Activated CD4-positive, alpha-beta T cell treated with anti-CD3 and anti-CD28 coated beads for 24 hours (primary cell): ENCODE measurements at regions not wholly inside any gene's neighbourhood (a gene's known extent, or its start where the extent isn't known, plus 50 kb on each side); places are given as distances from the start of the nearest gene placed in this dataset.
"Not testable (repeated sequence)": the region's sequence is repeated elsewhere in the genome, so short reads cannot be mapped to it uniquely, and the experiment has no call there.

ENCODE experiments used
- DNase-seq, 2 donors: peaks; one replicate each; pipeline ENCODE4 v3.0.0-alpha.2; 2020; ENCODE audit warnings: low read depth in 2 of 2

DNA sequence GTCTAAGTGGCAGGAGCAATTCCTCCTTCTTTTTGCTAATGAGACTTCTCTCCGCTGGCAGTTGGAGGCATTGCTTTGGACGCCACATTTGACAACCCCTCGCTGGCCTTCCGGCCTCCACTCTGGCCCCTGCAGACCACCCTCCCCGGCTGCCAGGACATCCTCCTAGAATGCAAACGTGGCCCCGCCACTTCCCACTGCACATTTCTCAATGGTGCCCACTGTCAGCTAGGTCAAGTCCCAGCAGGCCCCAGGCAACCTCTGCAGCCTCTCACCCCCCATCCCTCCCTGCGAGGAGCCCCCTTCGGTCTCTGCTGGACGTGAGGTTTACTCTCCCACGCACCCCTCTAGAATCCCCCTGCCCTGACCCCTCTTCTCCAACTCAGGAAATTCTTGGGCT is 250.3 kb downstream of the FOXL1 start:
- DNase-seq: no peak

DNA sequence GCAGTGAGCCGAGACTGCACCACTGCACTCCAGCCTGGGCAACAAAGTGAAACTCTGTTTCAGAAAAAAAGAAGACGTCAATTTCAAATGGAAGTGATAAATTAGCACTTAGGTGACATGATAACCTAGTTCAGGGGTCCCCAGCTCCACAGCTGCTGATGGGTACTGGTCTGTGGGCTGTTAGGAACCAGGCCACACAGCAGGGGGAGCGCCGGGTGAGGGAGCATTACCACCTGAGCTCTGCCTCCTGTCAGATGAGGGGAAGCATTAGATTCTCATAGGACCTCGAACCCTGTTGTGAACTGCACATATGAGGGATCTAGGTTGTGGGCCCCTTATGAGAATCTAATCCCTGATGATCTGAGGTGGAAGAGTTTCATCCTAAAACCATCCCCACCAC is 253.0 kb downstream of the FOXL1 start:
- no peak for DNase-seq

DNA sequence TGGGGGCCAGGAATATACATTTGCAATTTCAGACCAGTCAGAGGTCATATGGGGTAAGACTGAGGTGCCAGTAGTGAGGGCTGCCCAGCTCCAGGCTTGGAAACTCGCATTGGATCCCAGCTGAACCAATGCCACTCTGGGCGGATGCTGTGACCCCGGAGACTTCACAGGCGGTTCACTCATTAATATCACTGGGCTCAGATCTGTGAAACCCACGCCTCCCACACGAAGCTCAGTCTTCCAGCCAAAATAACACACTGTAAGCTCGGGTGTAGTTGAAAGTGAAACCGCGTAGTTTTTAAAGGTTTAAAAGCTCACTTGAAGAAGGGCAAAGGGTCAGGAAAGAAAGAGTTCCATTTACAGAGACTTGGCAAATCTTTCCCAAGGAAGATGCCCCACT is 254.8 kb downstream of the FOXL1 start:
- no peak for DNase-seq

DNA sequence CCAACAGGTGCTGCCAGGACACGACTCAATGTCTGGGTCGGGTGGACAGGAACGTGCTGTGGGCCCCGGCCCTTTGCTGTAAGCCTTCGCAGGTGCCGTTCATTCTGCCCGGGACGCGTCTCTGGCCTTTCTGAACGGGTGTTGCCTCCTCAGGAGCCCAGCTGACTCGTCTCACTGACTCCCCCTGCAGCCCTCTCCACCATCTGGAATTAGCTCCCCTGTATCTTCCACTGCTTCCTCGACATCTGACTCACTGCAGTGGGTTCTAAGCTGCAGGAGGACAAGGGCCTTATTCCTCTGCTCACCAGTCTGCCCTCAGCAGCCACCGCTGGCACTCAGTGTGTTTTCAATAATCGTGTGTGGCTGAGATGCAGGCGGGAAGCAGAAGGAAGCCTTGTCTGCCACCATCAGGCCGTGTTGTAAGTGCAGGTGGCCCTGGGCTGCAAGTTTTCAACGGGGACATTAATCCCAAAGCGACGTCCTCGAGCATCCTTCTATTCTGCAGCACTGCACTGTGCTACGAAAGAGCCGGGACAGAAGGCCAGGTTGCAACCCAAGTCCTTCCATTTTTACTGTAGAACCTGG is 256.2 kb downstream of the FOXL1 start:
- no peak for DNase-seq

DNA sequence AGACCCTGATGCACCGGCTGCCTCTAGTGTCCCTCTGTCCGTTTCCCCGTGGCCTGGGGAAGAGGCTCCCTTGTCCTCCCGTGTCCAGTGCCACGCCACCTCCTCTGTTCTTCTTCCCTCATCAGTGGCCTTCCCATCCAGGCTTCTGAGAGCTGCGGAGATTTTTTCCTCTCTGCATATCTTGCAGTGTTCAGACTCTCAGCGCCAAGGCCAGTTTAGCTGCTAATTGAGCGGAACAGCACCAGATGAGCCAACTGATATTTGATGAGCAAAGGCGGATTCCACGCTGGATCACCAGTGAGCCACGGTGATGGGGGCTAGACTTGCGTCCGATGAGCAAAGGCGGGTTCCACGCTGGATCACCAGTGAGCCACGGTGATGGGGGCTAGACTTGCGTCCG is 257.6 kb downstream of the FOXL1 start:
- DNase-seq: no peak

DNA sequence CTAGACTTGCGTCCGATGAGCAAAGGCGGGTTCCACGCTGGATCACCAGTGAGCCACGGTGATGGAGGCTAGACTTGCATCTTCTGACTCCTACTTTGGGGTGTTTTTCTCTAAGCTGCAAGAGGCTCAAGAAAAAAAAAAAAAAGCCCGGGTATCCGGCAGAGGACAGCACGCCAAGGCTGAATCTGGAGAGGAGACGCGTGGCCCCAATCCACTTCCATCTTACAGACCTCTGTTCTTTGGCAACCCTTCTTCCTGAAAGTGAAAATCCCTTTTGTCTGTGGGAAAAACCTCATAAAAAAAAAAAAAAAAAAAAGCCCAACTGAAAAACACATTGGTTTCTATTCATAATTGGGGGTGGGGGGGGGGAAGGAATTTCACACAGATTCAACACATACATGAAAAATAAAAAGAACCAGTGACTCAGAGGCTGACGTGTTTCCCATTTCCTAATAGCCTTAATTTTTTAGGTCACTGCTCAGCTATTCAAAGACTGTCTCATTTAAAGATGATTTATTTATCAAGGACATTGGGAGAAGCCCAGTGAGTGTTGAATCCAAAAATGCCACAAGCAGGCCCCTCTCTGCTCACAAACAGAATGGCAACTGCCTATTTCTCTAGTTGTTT is 258.3 kb downstream of the FOXL1 start:
- no peak for DNase-seq

DNA sequence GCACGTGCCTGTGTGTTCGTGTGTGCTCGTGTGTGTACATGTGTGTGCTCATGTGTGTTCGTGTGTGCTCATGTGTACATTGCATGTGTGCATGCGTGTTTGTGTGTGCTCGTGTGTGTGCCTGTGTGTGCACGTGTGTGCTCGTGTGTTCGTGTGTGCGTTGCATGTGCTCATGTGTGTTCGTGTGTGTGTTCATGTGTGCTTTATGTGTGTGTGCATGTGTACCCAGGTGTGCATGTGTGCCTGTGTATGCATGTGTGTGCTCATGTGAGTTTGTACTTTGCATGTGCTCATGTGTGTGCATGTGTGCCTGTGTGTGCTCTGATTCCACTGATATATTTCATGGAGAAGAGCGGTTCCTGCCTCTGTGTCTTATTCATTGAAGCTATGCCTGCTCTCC is 265.5 kb downstream of the FOXL1 start:
- DNase-seq: no peak

DNA sequence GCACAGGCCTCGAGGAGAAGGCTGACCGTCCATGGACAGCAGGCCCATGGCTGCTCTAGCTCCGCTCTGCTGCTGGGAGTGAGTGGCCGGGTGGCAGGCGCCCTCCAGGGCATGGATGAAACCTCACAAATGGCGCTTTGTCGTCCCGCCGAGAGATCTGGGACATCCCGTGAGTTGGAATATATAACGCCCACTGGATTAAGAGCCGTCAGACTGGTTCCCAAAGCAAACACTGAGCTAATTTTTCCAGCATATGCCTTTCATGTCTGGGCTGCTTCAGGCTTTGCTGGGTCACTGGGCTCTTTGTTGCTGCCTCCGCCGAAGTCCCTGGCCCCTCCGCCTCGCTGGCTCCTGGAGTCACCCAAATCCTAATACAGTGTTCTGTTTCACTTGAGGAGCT is 266.3 kb downstream of the FOXL1 start:
- no peak for DNase-seq

DNA sequence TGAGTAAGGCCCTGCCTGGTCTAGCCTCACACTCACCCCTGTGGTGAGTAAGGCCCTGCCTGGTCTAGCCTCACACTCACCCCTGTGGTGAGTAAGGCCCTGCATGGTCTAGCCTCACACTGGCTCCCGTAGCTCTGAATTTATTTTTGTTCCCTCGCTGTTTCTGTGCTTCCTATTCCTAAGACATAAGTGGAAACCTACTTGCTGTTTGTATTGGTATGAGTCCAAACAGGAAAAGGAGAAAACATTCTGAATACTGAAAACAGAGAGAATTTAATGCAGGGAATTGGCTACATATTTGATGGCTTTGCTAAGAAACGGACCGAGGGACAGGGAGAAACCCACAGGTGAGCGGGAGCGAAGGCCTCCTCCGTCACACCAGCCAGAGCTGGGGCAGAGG is 267.8 kb downstream of the FOXL1 start:
- no peak for DNase-seq

DNA sequence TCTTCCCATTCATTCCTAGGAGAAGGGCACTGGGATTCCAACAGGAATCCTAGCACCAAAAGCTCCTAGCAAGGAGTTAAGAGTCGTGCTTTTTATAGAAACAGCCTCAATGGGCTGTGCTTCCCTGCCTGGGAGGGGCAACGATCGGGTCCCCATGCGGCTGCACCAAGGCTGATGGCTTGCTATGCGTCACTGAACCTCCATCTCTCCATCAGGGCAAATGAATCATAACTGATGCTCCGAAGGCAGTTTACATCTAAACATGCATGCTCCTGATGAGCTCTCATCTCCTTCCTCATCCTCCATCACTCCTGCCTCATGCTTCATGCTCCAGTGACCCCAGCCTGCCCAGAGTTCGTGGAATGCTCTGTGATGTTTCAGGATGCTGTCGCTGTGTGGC is 270.5 kb downstream of the FOXL1 start:
- DNase-seq: no peak

DNA sequence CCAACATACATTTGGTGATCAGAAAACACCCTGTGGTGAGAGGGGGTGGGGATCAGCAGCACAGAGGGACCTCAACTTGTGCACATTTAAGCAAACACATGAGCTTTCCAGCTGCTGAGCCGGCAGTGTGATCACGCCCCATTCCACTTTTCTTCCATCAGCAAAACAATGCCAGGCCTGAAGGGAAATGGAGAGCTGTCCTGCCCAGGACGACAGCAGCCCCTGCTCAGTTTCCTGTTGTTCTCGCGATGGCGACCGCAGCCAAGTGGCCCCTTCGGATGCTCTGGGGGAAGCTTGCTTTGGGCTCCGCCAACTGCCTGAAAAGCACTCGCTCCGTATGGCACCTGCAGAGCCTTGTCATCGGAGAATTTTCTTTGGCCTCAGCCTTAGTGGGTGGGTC is 272.3 kb downstream of the FOXL1 start:
- DNase-seq: no peak

DNA sequence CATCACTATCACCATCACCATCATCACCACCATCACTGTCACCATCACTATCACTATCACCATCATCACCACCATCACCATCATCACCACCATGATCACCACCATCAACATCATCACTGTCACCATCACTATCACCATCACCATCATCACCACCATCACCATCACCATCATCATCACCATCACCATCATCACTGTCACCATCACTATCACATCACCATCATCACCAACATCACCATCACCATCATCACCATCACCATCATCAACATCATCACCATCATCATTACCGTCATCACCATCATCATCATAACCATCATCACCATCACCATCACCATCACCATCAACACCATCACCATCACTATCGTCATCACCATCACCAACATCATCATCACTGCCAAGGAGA is 273.8 kb downstream of the FOXL1 start:
- DNase-seq: no peak

DNA sequence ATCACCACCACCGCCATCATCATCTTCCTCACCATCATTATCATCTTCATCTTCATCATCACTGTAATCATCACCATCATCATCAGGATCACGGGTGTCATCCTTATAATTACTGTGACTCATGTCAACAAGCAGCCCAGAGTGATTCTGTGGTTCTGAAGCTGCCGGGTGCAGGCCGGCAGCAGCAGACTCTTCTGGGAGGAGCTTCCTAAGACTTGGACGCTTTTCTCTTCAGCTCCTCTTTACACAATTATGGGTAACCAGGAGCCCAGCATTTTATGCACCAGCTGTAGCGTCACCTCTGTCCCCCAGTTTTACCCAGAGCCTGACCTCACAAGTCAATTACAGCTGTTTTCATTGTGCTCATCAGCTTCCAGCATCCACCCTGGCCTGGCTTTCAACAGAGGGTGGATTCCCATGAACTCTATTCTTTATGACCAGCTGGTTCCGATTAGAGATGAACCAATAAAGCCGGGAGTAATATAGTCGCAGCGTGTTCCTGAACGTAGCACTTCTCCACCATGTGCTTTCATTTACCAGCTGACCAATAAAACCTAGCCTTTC is 275.8 kb downstream of the FOXL1 start:
- no peak for DNase-seq

DNA sequence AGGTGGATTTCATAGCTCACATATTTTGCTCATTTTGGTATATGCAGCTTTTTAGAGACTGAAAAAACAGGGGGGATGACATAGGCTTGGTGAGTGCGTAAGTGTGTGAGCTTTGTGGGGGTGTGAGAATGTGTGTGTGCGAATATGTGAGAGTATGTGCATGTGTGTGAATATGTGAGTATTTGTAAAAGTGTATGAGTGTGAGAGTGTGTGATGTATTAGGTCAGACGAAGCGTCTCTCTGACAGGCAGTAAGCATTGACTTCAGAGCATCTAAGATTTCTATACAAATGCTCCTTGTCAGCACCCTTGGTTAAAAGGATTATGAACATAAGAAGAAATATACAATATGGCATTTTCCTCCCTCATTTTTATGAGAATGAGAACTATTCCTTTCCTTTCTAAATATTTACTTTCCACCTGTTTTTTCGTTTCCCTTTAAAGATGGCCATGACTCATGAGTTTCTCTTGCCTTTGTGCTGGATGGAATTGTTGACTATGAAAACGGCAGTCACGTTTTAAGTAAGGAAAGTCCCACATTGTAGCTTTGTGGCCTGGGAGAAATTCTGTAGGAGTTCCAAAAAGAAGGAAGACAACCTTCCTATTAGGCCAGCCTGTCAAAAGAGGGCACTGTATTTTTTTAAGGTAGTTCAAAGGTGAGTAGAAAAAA is 276.4 kb downstream of the FOXL1 start:
- no peak for DNase-seq

DNA sequence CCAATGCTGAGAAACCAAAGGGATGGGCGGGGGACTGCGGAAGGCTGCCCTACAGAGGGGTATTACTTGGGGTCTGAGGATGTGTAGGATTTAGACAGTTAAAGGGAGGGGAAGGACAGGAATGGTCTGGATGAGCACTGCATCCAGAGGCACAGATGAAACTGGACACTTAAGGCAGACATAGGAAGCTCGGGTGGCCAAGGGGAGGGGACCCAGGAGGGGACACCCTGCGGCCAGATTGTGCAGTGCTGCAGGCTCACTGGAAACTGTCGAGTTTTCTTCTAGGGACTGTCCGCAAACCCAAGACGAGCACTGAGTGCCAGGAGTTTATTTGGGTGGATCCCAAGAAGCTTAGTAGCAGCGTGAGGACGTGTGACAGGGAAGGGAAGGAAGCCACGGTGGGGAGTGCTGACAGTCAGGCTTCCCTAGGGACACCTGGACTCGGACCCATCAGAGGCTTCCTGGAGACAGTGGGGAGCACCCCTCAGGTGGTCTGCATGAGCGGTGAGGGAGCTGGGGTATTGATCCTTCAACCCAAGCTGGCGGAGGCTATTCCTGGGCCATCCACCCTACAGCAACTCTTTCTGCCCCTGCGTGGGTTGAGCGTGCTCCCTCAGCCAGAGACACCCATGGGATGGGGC is 278.7 kb downstream of the FOXL1 start:
- no peak for DNase-seq

DNA sequence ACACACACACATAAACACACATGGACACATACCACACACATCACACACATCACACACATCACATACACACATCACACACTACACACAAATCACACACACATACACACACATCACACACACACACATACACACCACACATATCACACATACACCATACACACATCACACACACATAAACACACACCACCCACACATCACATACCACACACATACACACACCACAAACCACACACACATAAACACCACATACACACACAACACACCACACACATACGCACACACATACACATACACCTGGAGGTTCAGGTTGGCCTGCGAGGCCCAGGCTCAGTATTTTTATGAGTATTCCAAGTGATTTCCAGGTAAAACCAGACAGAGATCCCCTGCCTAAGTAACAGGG is 279.5 kb downstream of the FOXL1 start:
- DNase-seq: no peak

DNA sequence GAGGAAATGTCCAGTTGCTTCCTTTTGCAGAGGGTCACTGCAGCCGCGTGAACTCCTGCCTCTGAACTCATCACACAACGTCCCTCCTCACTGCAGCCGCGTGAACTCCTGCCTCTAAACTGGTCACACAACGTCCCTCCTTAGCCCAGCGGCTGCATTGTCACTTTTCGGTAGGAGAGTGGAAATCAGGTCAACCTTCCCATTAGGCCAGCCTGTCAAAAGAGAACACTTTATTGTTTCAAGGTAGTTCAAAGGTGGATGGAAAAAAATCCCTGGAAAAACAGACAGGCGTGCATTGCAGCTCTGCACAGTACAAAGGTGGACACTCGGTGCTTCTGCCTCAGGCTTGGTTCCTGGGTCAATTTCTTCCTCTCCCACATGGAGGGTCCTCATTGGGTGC is 280.2 kb downstream of the FOXL1 start:
- no peak for DNase-seq

DNA sequence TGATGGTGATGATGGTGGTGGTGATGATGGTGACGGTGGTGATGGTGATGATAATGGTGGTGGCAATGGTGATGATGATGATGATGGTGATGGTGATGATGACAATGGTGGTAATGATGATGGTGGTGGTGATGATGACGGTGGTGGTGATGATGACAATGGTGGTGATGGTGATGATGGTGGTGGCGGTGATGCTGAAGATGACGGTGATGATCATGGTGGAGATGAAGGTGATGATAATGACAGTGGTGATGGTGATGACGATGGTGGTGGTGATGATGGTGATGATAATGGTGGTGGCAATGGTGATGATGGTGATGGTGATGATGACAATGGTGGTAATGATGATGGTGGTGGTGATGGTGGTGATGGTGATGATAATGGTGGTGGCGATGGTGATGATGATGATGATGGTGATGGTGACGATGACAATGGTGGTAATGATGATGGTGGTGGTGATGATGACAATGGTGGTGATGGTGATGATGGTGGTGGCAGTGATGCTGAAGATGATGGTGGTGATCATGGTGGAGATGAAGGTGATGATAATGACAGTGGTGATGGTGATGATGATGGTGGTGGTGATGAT is 283.0 kb downstream of the FOXL1 start:
- not testable (repeated sequence) for DNase-seq

DNA sequence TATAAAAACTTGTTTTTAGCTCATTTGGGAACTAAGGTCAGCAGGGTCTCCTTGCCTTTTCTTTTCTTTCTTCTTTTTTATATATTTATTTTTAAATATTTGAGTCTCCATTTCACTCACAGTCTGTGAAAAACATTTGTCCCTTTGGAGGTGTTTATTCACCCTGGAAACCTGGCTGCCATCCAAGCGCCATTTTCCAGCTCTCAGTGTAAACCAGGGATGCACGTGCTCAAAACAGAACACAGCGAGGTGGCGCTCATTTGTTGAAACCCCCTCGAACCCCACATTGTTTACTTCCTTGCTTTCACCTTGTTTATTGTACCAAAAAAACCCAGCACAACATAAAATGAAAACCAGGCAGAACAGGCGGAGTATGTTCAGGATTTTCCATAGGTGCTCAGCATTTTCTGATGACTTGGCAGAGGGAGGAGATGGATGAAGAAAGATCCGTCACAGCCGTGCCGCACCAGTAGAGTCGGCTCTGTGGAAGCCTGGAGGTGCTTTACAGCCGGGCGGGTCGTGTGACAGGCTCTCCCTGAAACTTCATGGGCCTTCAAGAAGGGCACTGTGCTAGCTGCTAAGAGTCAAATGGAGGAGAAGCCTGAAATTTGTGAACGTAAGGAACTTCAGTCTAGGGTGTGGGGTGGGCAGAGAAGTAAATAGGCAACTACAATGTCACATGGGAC is 284.4 kb downstream of the FOXL1 start:
- DNase-seq: no peak

DNA sequence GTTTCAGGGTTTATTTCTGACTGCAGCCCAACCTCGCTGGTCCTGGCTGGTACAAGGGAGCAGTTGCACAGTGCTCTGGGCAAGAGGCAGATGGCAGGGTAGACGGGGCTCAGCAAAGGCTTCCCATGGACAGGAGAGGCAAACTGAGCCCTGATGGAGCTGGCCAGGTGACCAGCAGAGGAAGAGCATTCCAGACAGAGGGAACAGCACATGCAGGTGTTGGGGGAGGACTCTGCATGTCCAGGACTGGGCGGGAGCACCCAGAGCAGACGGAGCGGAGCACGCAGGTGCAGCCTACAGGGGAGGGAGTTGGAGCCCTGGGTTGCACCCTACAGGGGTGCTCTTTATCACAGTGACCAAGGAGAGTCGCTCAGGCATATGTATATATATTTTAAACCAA is 285.3 kb downstream of the FOXL1 start:
- no peak for DNase-seq

DNA sequence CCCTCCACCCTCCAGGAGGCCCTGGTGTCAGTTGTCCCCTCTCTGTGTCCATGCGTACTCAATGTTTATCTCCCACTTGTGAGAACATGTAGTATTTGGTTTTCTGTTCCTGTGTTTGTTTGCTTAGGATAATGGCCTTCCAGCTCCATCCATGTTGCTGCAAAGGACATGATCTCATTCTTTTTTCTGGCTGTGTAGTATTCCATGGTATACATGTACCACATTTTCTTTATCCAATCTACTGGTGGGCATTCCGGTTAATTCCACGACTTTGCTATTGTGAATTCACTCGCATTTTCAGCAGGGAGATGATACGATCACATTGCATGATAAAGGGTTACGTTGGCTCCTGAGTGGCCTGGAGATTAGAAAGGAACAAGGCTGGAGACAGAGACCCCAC is 286.2 kb downstream of the FOXL1 start:
- DNase-seq: no peak
